ENCODE measurements at regions not wholly inside any gene's neighbourhood (a gene's known extent, or its start where the extent isn't known, plus 50 kb on each side); places are given as distances from the start of the nearest gene placed in this dataset.

GRCh38 chr5:8676695-8677094 lies 807.7 kb downstream of the MTRR start:
- H3K79me2 ChIP-seq (ENCODE audit: insufficient read depth, low read length): no peaks in the 10 kb centered on the region
- intact Hi-C loops (cut with micrococcal nuclease): no loop called here
- ChIA-PET POLR2A (no interaction called here), CTCF (no interaction called here), RAD21 (ENCODE audit: low non-redundant PET in 1 of 2, low total read pairs in 2 of 2, uncharacterized antibody in 2 of 2, unreplicated experiment in 2 of 2) (no interaction called here)
- H3K4me1 ChIP-seq (ENCODE audit: control insufficient read depth in 1 of 2, insufficient read depth in 2 of 2, low read length in 2 of 2): no peaks in the 10 kb centered on the region
- H2AFZ ChIP-seq (ENCODE audit: low read depth, low read length, poor library complexity, severe bottlenecking): no peak overlapping the region
- TF ChIP-seq POLR2AphosphoS5 (IDR thresholded peaks at IDR 0.05; ENCODE audit: low read depth, low read length): no peak
- TF ChIP-seq ZFX (IDR thresholded peaks at IDR 0.05): no peak
- TF ChIP-seq ZBTB33 (IDR thresholded peaks at IDR 0.05; ENCODE audit: extremely low read depth, insufficient replicate concordance, low read length): no peak
- no peak for TF ChIP-seq EZH2phosphoT487 (IDR thresholded peaks at IDR 0.05; ENCODE audit: borderline replicate concordance)
- TF ChIP-seq REST (IDR thresholded peaks at IDR 0.05; ENCODE audit: low read depth): no peak
- TF ChIP-seq SRF (IDR thresholded peaks at IDR 0.05; ENCODE audit: low read depth): no peak
- no peak for TF ChIP-seq ZNF274 (IDR thresholded peaks at IDR 0.05; ENCODE audit: low read depth, low read length)
- TF ChIP-seq SIN3A (IDR thresholded peaks at IDR 0.05; ENCODE audit: low read depth): no peak
- TF ChIP-seq EGR1 (IDR thresholded peaks at IDR 0.05; ENCODE audit: low read depth): no peak
- TF ChIP-seq CTCF (IDR thresholded peaks at IDR 0.05 in 2 of 3, conservative IDR thresholded peaks at IDR 0.05 in 1 of 3; ENCODE audit: borderline replicate concordance in 1 of 3, insufficient read depth in 1 of 3, low read depth in 2 of 3, low read length in 2 of 3): no peak
- no peak for TF ChIP-seq SP1 (IDR thresholded peaks at IDR 0.05; ENCODE audit: low read depth)
- TF ChIP-seq JUND (IDR thresholded peaks at IDR 0.05): no peak
- no peak for TF ChIP-seq POLR2A (IDR thresholded peaks at IDR 0.05; ENCODE audit: borderline replicate concordance, extremely low read depth, insufficient read depth, insufficient read length)
- peaks cover 11 to 12% of the 10 kb centered on the region in 2 experiments; a peak in 2 of 4 replicates for H3K9me3 ChIP-seq (ENCODE audit: control insufficient read depth in 1 of 2, insufficient read depth in 1 of 2, low read depth in 1 of 2, low read length in 2 of 2)
- H3K4me2 ChIP-seq (ENCODE audit: low read length): no peak overlapping the region
- no peak overlapping the region for H3K4me3 ChIP-seq (replicated peaks in 1 of 2; ENCODE audit: low read depth in 1 of 2, low read length in 2 of 2)
- no peaks in the 10 kb centered on the region for H3K27me3 ChIP-seq (ENCODE audit: insufficient read depth, low read length)
- DNase-seq (ENCODE audit: low read depth, low spot score): no peak
- no peaks in the 10 kb centered on the region; a peak in 1 of 4 replicates for H3K36me3 ChIP-seq (ENCODE audit: control insufficient read depth in 1 of 2, insufficient read depth in 2 of 2, low read length in 2 of 2)
- no peak for ATAC-seq
- H4K20me1 ChIP-seq (ENCODE audit: insufficient read depth): no peaks in the 10 kb centered on the region
- no peaks in the 10 kb centered on the region for H3K9me2 ChIP-seq (ENCODE audit: insufficient read depth)
- H3K9ac ChIP-seq (ENCODE audit: low read length): no peak overlapping the region
- no peak overlapping the region for H3K27ac ChIP-seq (ENCODE audit: low read depth, low read length)
- BruUV-seq (replicated peaks): no TSS peak
